ENCODE measurements at regions not wholly inside any gene's neighbourhood (a gene's known extent, or its start where the extent isn't known, plus 50 kb on each side); places are given as distances from the start of the nearest gene placed in this dataset.

DNA sequence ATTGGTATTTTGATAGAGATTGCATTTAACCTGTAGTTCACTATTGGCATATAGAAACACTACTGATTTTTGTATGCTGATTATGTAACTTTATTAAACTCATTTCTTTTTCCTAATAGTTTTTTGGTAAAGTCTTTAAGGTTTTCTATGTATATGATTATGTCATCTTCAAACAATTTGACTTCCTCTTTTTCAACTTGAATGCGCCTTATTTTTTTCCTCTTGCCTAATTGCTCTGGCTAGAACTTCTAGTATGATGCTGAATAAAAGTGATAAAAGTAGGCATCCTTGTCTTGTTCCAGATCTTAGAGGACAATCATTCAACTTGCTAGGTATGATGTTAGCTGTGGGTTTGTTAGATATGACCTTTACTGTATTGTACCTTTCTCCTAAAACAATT lies 1034.9 kb downstream of the PCDH9 start:
- TF ChIP-seq, protein P1, sequence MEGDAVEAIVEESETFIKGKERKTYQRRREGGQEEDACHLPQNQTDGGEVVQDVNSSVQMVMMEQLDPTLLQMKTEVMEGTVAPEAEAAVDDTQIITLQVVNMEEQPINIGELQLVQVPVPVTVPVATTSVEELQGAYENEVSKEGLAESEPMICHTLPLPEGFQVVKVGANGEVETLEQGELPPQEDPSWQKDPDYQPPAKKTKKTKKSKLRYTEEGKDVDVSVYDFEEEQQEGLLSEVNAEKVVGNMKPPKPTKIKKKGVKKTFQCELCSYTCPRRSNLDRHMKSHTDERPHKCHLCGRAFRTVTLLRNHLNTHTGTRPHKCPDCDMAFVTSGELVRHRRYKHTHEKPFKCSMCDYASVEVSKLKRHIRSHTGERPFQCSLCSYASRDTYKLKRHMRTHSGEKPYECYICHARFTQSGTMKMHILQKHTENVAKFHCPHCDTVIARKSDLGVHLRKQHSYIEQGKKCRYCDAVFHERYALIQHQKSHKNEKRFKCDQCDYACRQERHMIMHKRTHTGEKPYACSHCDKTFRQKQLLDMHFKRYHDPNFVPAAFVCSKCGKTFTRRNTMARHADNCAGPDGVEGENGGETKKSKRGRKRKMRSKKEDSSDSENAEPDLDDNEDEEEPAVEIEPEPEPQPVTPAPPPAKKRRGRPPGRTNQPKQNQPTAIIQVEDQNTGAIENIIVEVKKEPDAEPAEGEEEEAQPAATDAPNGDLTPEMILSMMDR (conservative IDR thresholded peaks at IDR 0.05; ENCODE audit: low read depth in 2 of 2), result no peak
- TF ChIP-seq STAT1 (IDR thresholded peaks at IDR 0.05; ENCODE audit: unreplicated experiment), result no peak

All from GM23338 (cell line).